H1 (cell line): ENCODE measurements at regions not wholly inside any gene's neighbourhood (a gene's known extent, or its start where the extent isn't known, plus 50 kb on each side); places are given as distances from the start of the nearest gene placed in this dataset.

Experiments used
- CTCF ChIA-PET: fragments of 300-600 bp; sonication (Branson Sonifier 250); formaldehyde crosslinking; loops from one replicate; lab custom pipeline; 2021; ENCODE audit not compliant: partially characterized antibody; lab: Charles Lee
- POLR2A ChIA-PET: fragments of 300-600 bp; sonication (Branson Sonifier 250); formaldehyde crosslinking; loops from one replicate; lab custom pipeline; 2021; ENCODE audit warnings: inconsistent platforms; ENCODE audit not compliant: partially characterized antibody; lab: Charles Lee
- DNase-seq, 2 experiments: peaks; one replicate each; pipeline versions ENCODE4 v3.0.0 to v3.0.0-alpha.2; 2010 to 2022; ENCODE audit warnings: low spot score in 2 of 2, low read depth in 1 of 2, mixed read lengths in 1 of 2
- FAIRE-seq: peaks from 2 replicates; lab custom pipeline; 2011; peaks lifted over from hg19 to GRCh38; lab: Jason Lieb, UNC
- H2AFZ ChIP-seq: 2 replicates; pipeline ENCODE4 v1.8.1; 2012; ENCODE audit warnings: low read length, inconsistent platforms
- H2AK5ac ChIP-seq: 2 replicates; pipeline ENCODE4 v1.6.1; 2013; ENCODE audit warnings: low read depth, low read length
- H2BK120ac ChIP-seq: replicated peaks from 2 replicates; pipeline ENCODE3; 2013; ENCODE audit warnings: low read depth, low read length, inconsistent platforms
- H2BK12ac ChIP-seq: 2 replicates; pipeline ENCODE4 v1.6.1; 2013; ENCODE audit warnings: low read depth, low read length
- H2BK15ac ChIP-seq: 2 replicates; pipeline ENCODE4 v1.6.1; 2013; ENCODE audit warnings: low read length
- H2BK20ac ChIP-seq: 2 replicates; pipeline ENCODE4 v1.6.1; 2013; ENCODE audit warnings: low read length
- H2BK5ac ChIP-seq: 2 replicates; pipeline ENCODE4 v1.6.1; 2013; ENCODE audit warnings: low read depth, low read length
- H3K14ac ChIP-seq: 2 replicates; pipeline ENCODE4 v1.6.1; 2013; ENCODE audit warnings: inconsistent platforms; ENCODE audit not compliant: insufficient read length
- H3K18ac ChIP-seq: 2 replicates; pipeline ENCODE4 v1.6.1; 2013; ENCODE audit warnings: low read length; ENCODE audit errors: extremely low read depth
- H3K23ac ChIP-seq: 2 replicates; pipeline ENCODE4 v1.6.1; 2013; ENCODE audit warnings: inconsistent platforms; ENCODE audit not compliant: insufficient read length
- H3K23me2 ChIP-seq: 2 replicates; pipeline ENCODE4 v1.6.1; 2013; ENCODE audit warnings: low read depth, low read length
- H3K27ac ChIP-seq: 2 replicates; pipeline ENCODE4 v1.6.1; 2011; ENCODE audit warnings: low read depth, low read length, inconsistent platforms
- H3K27me3 ChIP-seq, 4 experiments: replicated peaks in 1 of 4; 1 replicate in 1 of 4; 2 replicates in 3 of 4; pipeline versions ENCODE4 v1.6.1 to v1.8.1; 2011 to 2013; ENCODE audit warnings: low read length in 3 of 4, mild to moderate bottlenecking in 3 of 4, inconsistent platforms in 2 of 4, mixed read lengths in 2 of 4, moderate library complexity in 1 of 4; ENCODE audit not compliant: control insufficient read depth in 3 of 4, insufficient read depth in 3 of 4; ENCODE audit errors: extremely low read depth in 1 of 4
- H3K36me3 ChIP-seq, 4 experiments: 2 replicates each; pipeline versions ENCODE4 v1.6.1 to v1.8.1; 2011 to 2013; ENCODE audit warnings: mild to moderate bottlenecking in 4 of 4, low read length in 3 of 4, moderate library complexity in 2 of 4, control low read depth in 1 of 4, inconsistent platforms in 1 of 4; ENCODE audit not compliant: insufficient read depth in 4 of 4, control insufficient read depth in 2 of 4
- H3K4ac ChIP-seq: replicated peaks from 2 replicates; pipeline ENCODE3; 2013; ENCODE audit warnings: low read length, low read depth, mixed read lengths, inconsistent platforms; ENCODE audit not compliant: insufficient read length
- H3K4me1 ChIP-seq, 4 experiments: replicated peaks in 1 of 4; 1 replicate in 1 of 4; 2 replicates in 3 of 4; pipeline versions ENCODE4 v1.6.1 to v1.8.1; 2011 to 2013; ENCODE audit warnings: low read length in 3 of 4, inconsistent platforms in 2 of 4, mixed read lengths in 1 of 4; ENCODE audit not compliant: insufficient read depth in 4 of 4, control insufficient read depth in 3 of 4
- H3K4me2 ChIP-seq, 2 experiments: 2 replicates each; pipeline versions ENCODE4 v1.6.1 to v1.8.1; 2011 to 2013; ENCODE audit warnings: low read depth in 2 of 2, low read length in 2 of 2, control low read depth in 1 of 2, inconsistent platforms in 1 of 2, mild to moderate bottlenecking in 1 of 2; ENCODE audit not compliant: insufficient read depth in 1 of 2
- H3K4me3 ChIP-seq, 4 experiments: fragments of 200-600, 300-600 bp in 1 of 4; sonication (generic), shearing (Covaris generic), sonication (Bioruptor Twin) in 1 of 4; 2 replicates each; pipeline versions ENCODE4 v1.5.1 to v1.8.1; 2011 to 2016; ENCODE audit warnings: low read length in 4 of 4, low read depth in 3 of 4, control low read depth in 2 of 4, inconsistent platforms in 2 of 4, mild to moderate bottlenecking in 2 of 4, mixed read lengths in 1 of 4, moderate library complexity in 1 of 4; ENCODE audit not compliant: insufficient read depth in 2 of 4; ENCODE audit errors: extremely low read depth in 1 of 4
- H3K56ac ChIP-seq: replicated peaks from 2 replicates; pipeline ENCODE3; 2013; ENCODE audit warnings: low read depth, mild to moderate bottlenecking, mixed read lengths, low read length, inconsistent platforms; ENCODE audit not compliant: insufficient read length
- H3K79me1 ChIP-seq: 2 replicates; pipeline ENCODE4 v1.6.1; 2013; ENCODE audit warnings: low read depth, low read length, control low read depth
- H3K79me2 ChIP-seq, 2 experiments: 2 replicates each; pipeline versions ENCODE4 v1.6.1 to v1.8.1; 2012 to 2013; ENCODE audit warnings: low read length in 2 of 2, mild to moderate bottlenecking in 2 of 2, inconsistent platforms in 1 of 2; ENCODE audit not compliant: insufficient read depth in 2 of 2, control insufficient read depth in 1 of 2
- H3K9ac ChIP-seq, 4 experiments: replicated peaks in 1 of 4; 1 replicate in 1 of 4; 2 replicates in 3 of 4; pipeline versions ENCODE4 v1.6.1 to v1.8.1; 2011 to 2013; ENCODE audit warnings: low read depth in 3 of 4, low read length in 3 of 4, control low read depth in 2 of 4, mild to moderate bottlenecking in 2 of 4, moderate library complexity in 2 of 4, inconsistent platforms in 1 of 4; ENCODE audit errors: extremely low read depth in 1 of 4
- H3K9me3 ChIP-seq, 2 experiments: 2 replicates each; pipeline versions ENCODE4 v1.6.1 to v1.8.1; 2012 to 2013; ENCODE audit warnings: mild to moderate bottlenecking in 2 of 2, moderate library complexity in 2 of 2, control low read depth in 1 of 2, inconsistent platforms in 1 of 2, low read depth in 1 of 2, low read length in 1 of 2, mixed read lengths in 1 of 2; ENCODE audit not compliant: insufficient read depth in 2 of 2
- H4K20me1 ChIP-seq, 2 experiments: replicated peaks in 1 of 2; 2 replicates each; pipeline versions ENCODE3 to v1.8.1; 2011 to 2013; ENCODE audit warnings: inconsistent platforms in 2 of 2, low read length in 2 of 2, mild to moderate bottlenecking in 1 of 2; ENCODE audit not compliant: insufficient read depth in 2 of 2, control insufficient read depth in 1 of 2
- H4K5ac ChIP-seq: 2 replicates; pipeline ENCODE4 v1.6.1; 2013; ENCODE audit warnings: low read length, low read depth, mixed read lengths, inconsistent platforms; ENCODE audit not compliant: insufficient read length
- H4K8ac ChIP-seq: 2 replicates; pipeline ENCODE4 v1.8.0; 2013; ENCODE audit warnings: mild to moderate bottlenecking, moderate library complexity, low read length, inconsistent platforms; ENCODE audit not compliant: insufficient read depth; ENCODE audit errors: extremely low read depth
- H4K91ac ChIP-seq: replicated peaks from 2 replicates; pipeline ENCODE3; 2013; ENCODE audit warnings: low read length, mixed read lengths, inconsistent platforms; ENCODE audit not compliant: insufficient read length
- CBX8 ChIP-seq: fragments of 300-800, 300-1000 bp; sonication (generic); IDR thresholded peaks from 2 replicates; pipeline ENCODE4 v1.7.1; 2016; ENCODE audit warnings: low read depth, low read length, borderline replicate concordance
- CEBPB ChIP-seq: IDR thresholded peaks from 2 replicates; pipeline ENCODE4 v1.6.1; 2012; ENCODE audit warnings: low read depth, low read length
- CHD2 ChIP-seq: IDR thresholded peaks from 2 replicates; pipeline ENCODE4 v1.6.1; 2012; ENCODE audit warnings: low read length, improper control_type of control experiment
- HDAC2 ChIP-seq, 2 experiments: fragments of 300-600 bp in 1 of 2; sonication (generic) in 1 of 2; IDR thresholded peaks; 2 replicates each; pipeline ENCODE4 v1.6.1; 2011 to 2012; ENCODE audit warnings: low read depth in 2 of 2, low read length in 2 of 2, mild to moderate bottlenecking in 2 of 2, moderate library complexity in 2 of 2, borderline replicate concordance in 1 of 2, inconsistent platforms in 1 of 2
- SAP30 ChIP-seq: fragments of 300-600 bp; sonication (generic); IDR thresholded peaks from 2 replicates; pipeline ENCODE4 v1.7.1; 2012; ENCODE audit warnings: low read length, moderate library complexity, mild to moderate bottlenecking, inconsistent platforms; ENCODE audit not compliant: insufficient read depth, insufficient replicate concordance
- SP1 ChIP-seq: IDR thresholded peaks from 2 replicates; pipeline ENCODE4 v1.6.1; 2011; ENCODE audit warnings: low read depth, low read length
- SP2 ChIP-seq: IDR thresholded peaks from 2 replicates; pipeline ENCODE4 v1.6.1; 2012; ENCODE audit warnings: mild to moderate bottlenecking, low read length, inconsistent platforms
- USF2 ChIP-seq: IDR thresholded peaks from 2 replicates; pipeline ENCODE4 v1.6.1; 2011; ENCODE audit warnings: low read length, improper control_type of control experiment
- WGBS, 2 experiments: shearing (Covaris generic) in 1 of 2; methylation state at CpG; one replicate each; pipeline versions ENCODE4 v1.1.6 to v1.1.7; 2013 to 2015; ENCODE audit warnings: low lambda C conversion rate in 2 of 2, mixed read lengths in 2 of 2, inconsistent platforms in 1 of 2, low coverage in 1 of 2, missing lambda C conversion rate in 1 of 2; ENCODE audit not compliant: insufficient replicate concordance in 2 of 2, insufficient coverage in 1 of 2, insufficient read length in 1 of 2; ENCODE audit errors: extremely low coverage in 1 of 2, missing lambda C conversion rate in 1 of 2; 5-methylcytosine and 5-hydroxymethylcytosine counted together

GRCh38 chr12:24049101-24049500 lies 99.6 kb upstream of the SOX5 start:
- H3K79me2 ChIP-seq: no peaks in the 10 kb centered on the region
- H3K14ac ChIP-seq: no peak overlapping the region
- 92% methylated on average over 3 of the region's 3 CpGs; no CpG with 5 or more reads in 1 of the 2 experiments for WGBS, 2 experiments
- H3K4me2 ChIP-seq: no peak overlapping the region
- no peak overlapping the region for H3K18ac ChIP-seq
- H3K9me3 ChIP-seq: peaks cover 0 to 7% of the 10 kb centered on the region in 2 experiments; a peak in 1 of 4 replicates
- no peak overlapping the region for H3K56ac ChIP-seq
- no peak overlapping the region for H2BK12ac ChIP-seq
- CTCF ChIA-PET: no interaction called here
- no peak overlapping the region for H2AK5ac ChIP-seq
- no peak overlapping the region for H2AFZ ChIP-seq
- H3K23ac ChIP-seq: no peak overlapping the region
- no peaks in the 10 kb centered on the region for H3K23me2 ChIP-seq
- H4K91ac ChIP-seq: no peak overlapping the region
- H4K20me1 ChIP-seq: no peaks in the 10 kb centered on the region
- no peak overlapping the region for H3K9ac ChIP-seq
- DNase-seq (no peak), FAIRE-seq (no peak)
- H3K79me1 ChIP-seq: no peaks in the 10 kb centered on the region
- POLR2A ChIA-PET: interaction anchor here (0.9 kb wide), 1 partner anchor 12 kb away, joined by 3 read pairs; no protein-coding TSS in a partner anchor
- H2BK15ac ChIP-seq: no peak overlapping the region
- no peaks in the 10 kb centered on the region for H3K4me1 ChIP-seq
- no peak overlapping the region for H3K4ac ChIP-seq
- no peak overlapping the region for H4K8ac ChIP-seq
- no peaks in the 10 kb centered on the region for H3K36me3 ChIP-seq
- H2BK20ac ChIP-seq: no peak overlapping the region
- H2BK120ac ChIP-seq: no peak overlapping the region
- peaks cover 0 to 1% (median 0%) of the 10 kb centered on the region in 4 experiments; a peak in 1 of 7 replicates for H3K27me3 ChIP-seq
- H4K5ac ChIP-seq: no peak overlapping the region
- H3K4me3 ChIP-seq: no peak overlapping the region
- no peak overlapping the region for H2BK5ac ChIP-seq
- TF ChIP-seq CBX8 (no peak), USF2 (no peak), CHD2 (no peak), SP2 (no peak), SP1 (no peak), HDAC2 (IDR thresholded peaks at IDR 0.05; ENCODE audit: borderline replicate concordance in 1 of 2, low read depth in 2 of 2, low read length in 2 of 2) (no peak), CEBPB (no peak), SAP30 (no peak)
- no peak overlapping the region for H3K27ac ChIP-seq
